ENCODE measurements at regions not wholly inside any gene's neighbourhood (a gene's known extent, or its start where the extent isn't known, plus 50 kb on each side); places are given as distances from the start of the nearest gene placed in this dataset.

DNA sequence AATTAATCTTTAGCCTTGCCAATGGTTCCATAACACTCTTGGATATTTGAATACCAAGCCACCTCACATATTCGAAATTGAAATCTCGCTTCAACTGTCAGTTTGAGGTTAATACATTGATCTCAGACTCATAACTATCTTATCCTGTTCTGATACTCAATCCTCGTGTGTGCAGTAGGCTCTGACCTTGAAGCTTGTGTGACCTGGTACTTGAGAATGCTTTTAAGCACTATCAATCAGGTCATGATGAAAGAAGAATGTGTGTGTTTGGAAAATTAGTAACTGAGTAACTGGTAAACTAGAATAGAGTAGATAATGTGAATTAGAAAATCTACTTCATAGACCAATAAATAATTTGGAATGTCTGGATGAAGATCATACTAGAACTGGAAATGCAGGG lies 1266.7 kb downstream of the MAT2B start:
- TF ChIP-seq, protein P1, sequence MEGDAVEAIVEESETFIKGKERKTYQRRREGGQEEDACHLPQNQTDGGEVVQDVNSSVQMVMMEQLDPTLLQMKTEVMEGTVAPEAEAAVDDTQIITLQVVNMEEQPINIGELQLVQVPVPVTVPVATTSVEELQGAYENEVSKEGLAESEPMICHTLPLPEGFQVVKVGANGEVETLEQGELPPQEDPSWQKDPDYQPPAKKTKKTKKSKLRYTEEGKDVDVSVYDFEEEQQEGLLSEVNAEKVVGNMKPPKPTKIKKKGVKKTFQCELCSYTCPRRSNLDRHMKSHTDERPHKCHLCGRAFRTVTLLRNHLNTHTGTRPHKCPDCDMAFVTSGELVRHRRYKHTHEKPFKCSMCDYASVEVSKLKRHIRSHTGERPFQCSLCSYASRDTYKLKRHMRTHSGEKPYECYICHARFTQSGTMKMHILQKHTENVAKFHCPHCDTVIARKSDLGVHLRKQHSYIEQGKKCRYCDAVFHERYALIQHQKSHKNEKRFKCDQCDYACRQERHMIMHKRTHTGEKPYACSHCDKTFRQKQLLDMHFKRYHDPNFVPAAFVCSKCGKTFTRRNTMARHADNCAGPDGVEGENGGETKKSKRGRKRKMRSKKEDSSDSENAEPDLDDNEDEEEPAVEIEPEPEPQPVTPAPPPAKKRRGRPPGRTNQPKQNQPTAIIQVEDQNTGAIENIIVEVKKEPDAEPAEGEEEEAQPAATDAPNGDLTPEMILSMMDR (IDR thresholded peaks at IDR 0.05 in 8 of 11, conservative IDR thresholded peaks at IDR 0.05 in 3 of 11), result no peak
- TF ChIP-seq POLR2AphosphoS5 (IDR thresholded peaks at IDR 0.05), result no peak
